WTC11 (cell line): ENCODE measurements at regions not wholly inside any gene's neighbourhood (a gene's known extent, or its start where the extent isn't known, plus 50 kb on each side); places are given as distances from the start of the nearest gene placed in this dataset.

Experiments used
- ESRRA ChIP-seq: sonication (generic); formaldehyde crosslinking; IDR thresholded peaks from 2 replicates; pipeline ENCODE4 v1.8.1; 2022; ENCODE audit warnings: mild to moderate bottlenecking, missing genetic modification reagents, borderline replicate concordance
- TF ChIP-seq, protein P1 (sequence below): sonication (generic); formaldehyde crosslinking; IDR thresholded peaks from 2 replicates; pipeline ENCODE4 v1.8.0; 2023; ENCODE audit warnings: mild to moderate bottlenecking, missing genetic modification reagents
- TF ChIP-seq, protein P2 (sequence below): fragments of 200-600 bp; IDR thresholded peaks from 2 replicates; pipeline ENCODE4 v1.8.0; 2022; ENCODE audit warnings: antibody characterized with exemption

- TF ChIP-seq, protein P1, sequence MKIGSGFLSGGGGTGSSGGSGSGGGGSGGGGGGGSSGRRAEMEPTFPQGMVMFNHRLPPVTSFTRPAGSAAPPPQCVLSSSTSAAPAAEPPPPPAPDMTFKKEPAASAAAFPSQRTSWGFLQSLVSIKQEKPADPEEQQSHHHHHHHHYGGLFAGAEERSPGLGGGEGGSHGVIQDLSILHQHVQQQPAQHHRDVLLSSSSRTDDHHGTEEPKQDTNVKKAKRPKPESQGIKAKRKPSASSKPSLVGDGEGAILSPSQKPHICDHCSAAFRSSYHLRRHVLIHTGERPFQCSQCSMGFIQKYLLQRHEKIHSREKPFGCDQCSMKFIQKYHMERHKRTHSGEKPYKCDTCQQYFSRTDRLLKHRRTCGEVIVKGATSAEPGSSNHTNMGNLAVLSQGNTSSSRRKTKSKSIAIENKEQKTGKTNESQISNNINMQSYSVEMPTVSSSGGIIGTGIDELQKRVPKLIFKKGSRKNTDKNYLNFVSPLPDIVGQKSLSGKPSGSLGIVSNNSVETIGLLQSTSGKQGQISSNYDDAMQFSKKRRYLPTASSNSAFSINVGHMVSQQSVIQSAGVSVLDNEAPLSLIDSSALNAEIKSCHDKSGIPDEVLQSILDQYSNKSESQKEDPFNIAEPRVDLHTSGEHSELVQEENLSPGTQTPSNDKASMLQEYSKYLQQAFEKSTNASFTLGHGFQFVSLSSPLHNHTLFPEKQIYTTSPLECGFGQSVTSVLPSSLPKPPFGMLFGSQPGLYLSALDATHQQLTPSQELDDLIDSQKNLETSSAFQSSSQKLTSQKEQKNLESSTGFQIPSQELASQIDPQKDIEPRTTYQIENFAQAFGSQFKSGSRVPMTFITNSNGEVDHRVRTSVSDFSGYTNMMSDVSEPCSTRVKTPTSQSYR (CRISPR knock-in tag): no peak
- no peak for TF ChIP-seq ESRRA (CRISPR knock-in tag)
- TF ChIP-seq, protein P2, sequence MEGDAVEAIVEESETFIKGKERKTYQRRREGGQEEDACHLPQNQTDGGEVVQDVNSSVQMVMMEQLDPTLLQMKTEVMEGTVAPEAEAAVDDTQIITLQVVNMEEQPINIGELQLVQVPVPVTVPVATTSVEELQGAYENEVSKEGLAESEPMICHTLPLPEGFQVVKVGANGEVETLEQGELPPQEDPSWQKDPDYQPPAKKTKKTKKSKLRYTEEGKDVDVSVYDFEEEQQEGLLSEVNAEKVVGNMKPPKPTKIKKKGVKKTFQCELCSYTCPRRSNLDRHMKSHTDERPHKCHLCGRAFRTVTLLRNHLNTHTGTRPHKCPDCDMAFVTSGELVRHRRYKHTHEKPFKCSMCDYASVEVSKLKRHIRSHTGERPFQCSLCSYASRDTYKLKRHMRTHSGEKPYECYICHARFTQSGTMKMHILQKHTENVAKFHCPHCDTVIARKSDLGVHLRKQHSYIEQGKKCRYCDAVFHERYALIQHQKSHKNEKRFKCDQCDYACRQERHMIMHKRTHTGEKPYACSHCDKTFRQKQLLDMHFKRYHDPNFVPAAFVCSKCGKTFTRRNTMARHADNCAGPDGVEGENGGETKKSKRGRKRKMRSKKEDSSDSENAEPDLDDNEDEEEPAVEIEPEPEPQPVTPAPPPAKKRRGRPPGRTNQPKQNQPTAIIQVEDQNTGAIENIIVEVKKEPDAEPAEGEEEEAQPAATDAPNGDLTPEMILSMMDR: no peak
Measured at GRCh38 chr6:151679941-151680340, 127.5 kb upstream of the ESR1 start.
